ENCODE measurements at regions not wholly inside any gene's neighbourhood (a gene's known extent, or its start where the extent isn't known, plus 50 kb on each side); places are given as distances from the start of the nearest gene placed in this dataset.

DNA sequence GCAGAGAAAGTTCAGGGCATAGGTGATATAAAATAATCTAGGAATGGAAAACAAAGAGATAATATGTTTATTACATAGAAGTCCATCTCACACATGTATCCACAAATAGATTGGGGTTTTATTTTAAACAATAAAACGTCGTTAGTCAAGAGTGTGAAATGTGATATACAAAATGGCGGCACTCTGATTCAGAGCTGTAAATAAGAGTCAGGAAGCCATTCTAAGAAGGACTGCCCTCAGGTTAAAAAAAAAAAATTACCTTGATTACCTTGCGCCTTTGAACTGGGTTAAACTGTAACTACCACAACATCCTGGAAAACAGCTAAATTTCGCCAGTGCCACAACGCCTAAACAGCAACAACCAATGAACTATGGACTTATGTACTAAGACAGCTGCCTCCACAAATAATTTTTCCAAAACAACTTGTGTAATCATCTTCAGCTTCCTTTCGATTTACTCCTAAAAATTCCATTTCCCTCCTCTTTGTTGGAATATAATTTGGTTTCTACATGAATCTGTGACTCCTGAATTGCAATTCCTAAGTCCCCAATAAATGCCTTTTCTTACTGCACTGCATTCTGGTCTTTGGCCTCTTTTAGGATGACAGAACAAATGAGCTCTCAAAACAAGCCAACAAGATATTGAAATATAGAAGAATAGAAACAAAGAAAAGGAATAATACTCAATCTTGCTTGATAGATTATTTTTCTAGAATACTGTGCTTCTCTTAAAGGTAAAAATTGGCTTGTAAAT is 1019.5 kb upstream of the MAP3K7 start:
- DNase-seq (no peak), ATAC-seq (replicated peaks) (no peak)
- H3K36me3 Mint-ChIP-seq = no peaks in the 10 kb centered on the region
- H3K9me3 Mint-ChIP-seq = no peaks in the 10 kb centered on the region
- H3K27ac Mint-ChIP-seq = no peak overlapping the region
- no peak overlapping the region for H3K4me3 Mint-ChIP-seq
- no peaks in the 10 kb centered on the region for H3K27me3 Mint-ChIP-seq
- H3K4me1 Mint-ChIP-seq = no peaks in the 10 kb centered on the region

DNA sequence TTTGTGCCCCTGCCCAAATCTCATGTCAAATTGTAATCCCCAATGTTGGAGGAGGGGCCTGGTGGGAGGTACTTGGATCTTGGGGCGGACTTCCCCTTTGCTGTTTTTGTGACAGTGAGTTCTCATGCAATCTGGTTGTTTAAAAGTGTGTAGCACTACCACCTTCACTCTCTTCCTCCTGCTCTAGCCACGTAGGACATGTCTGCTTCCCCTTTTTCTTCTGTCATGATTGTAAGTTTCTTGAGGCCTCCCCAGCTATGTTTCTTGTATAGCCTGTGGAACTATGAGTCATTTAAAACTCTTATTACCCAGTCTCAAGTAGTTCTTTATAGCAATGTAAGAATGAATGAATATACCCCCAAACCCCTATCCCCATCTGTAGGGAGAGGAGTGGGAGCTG is 1013.7 kb upstream of the MAP3K7 start:
- H3K4me3 Mint-ChIP-seq = no peak overlapping the region
- DNase-seq (no peak), ATAC-seq (replicated peaks) (no peak)
- no peaks in the 10 kb centered on the region for H3K36me3 Mint-ChIP-seq
- H3K4me1 Mint-ChIP-seq = no peaks in the 10 kb centered on the region
- H3K27ac Mint-ChIP-seq = no peak overlapping the region
- H3K9me3 Mint-ChIP-seq = no peaks in the 10 kb centered on the region
- H3K27me3 Mint-ChIP-seq = no peaks in the 10 kb centered on the region

DNA sequence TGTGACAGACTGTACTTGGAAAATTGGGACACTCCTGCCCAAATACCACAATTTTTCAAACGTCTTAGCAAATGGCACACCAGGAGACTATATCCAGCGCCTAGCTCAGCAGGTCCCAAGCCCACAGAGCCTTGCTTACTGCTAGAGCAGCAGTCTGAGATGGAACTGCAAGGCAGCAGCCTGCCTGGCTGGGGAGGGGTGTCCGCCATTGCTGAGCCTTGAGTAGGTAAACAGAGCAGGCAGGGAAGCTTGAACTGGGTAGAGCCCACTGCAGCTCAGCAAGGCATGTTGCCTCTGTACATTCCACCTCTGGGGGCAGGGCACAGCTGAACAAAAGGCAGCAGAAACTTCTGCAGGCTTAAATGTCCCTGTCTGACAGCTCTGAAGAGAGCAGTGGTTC is 1003.3 kb upstream of the MAP3K7 start:
- Mint-ChIP-seq H3K4me1 (no peaks in the 10 kb centered on the region), H3K4me3 (no peak overlapping the region), H3K27ac (no peak overlapping the region), H3K27me3 (no peaks in the 10 kb centered on the region), H3K36me3 (no peaks in the 10 kb centered on the region), H3K9me3 (peaks cover 3 to 10% of the 10 kb centered on the region in 2 donors)
- DNase-seq (no peak), ATAC-seq (replicated peaks) (no peak)

GRCh38 chr6:91580635-91581034 is 993.8 kb upstream of the MAP3K7 start:
- Mint-ChIP-seq H3K4me3 (no peak overlapping the region), H3K36me3 (no peaks in the 10 kb centered on the region), H3K27me3 (no peaks in the 10 kb centered on the region), H3K9me3 (peaks cover 0 to 1% of the 10 kb centered on the region in 2 donors), H3K4me1 (no peaks in the 10 kb centered on the region), H3K27ac (no peak overlapping the region)
- ATAC-seq (replicated peaks) = no peak
- no peak for DNase-seq

GRCh38 chr6:91575032-91575431 is 988.2 kb upstream of the MAP3K7 start:
- no peaks in the 10 kb centered on the region for H3K9me3 Mint-ChIP-seq
- no peaks in the 10 kb centered on the region for H3K36me3 Mint-ChIP-seq
- H3K4me1 Mint-ChIP-seq = no peaks in the 10 kb centered on the region
- no peak for DNase-seq
- no peak for ATAC-seq (replicated peaks)
- no peak overlapping the region for H3K27ac Mint-ChIP-seq
- no peaks in the 10 kb centered on the region for H3K27me3 Mint-ChIP-seq
- no peak overlapping the region for H3K4me3 Mint-ChIP-seq

- Mint-ChIP-seq H3K36me3 (no peaks in the 10 kb centered on the region), H3K27ac (no peak overlapping the region), H3K9me3 (no peaks in the 10 kb centered on the region), H3K4me1 (no peaks in the 10 kb centered on the region), H3K27me3 (no peaks in the 10 kb centered on the region), H3K4me3 (no peak overlapping the region)
- DNase-seq (no peak), ATAC-seq (replicated peaks) (no peak)
Measured at GRCh38 chr6:91573826-91574416, 987.0 kb upstream of the MAP3K7 start.

- no peaks in the 10 kb centered on the region for H3K9me3 Mint-ChIP-seq
- no peak for DNase-seq
- H3K36me3 Mint-ChIP-seq = no peaks in the 10 kb centered on the region
- no peak overlapping the region for H3K4me3 Mint-ChIP-seq
- H3K4me1 Mint-ChIP-seq = no peaks in the 10 kb centered on the region
- H3K27me3 Mint-ChIP-seq = no peaks in the 10 kb centered on the region
- ATAC-seq (replicated peaks) = no peak
- no peak overlapping the region for H3K27ac Mint-ChIP-seq
Measured at GRCh38 chr6:91572878-91573277, 986.0 kb upstream of the MAP3K7 start.

DNA sequence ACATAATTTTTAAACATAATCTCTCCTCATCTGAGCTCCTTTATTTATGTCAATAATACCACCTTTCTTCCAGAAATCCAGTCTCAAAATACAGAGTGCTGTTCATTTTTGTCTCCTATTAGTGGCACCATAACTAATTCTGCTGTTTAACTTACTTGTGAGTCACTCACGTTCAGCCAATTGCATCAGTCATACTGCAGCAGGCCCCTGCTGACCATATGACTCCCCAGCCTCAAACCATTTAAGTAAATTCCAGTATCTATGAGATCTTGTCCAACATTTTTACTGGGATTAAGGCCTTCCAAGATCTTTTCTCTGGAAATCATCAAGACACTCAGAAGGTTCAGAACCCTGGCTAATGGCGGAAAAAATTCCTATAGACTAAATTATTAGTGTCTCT is 982.2 kb upstream of the MAP3K7 start:
- no peak for DNase-seq
- no peaks in the 10 kb centered on the region for H3K27me3 Mint-ChIP-seq
- no peak for ATAC-seq (replicated peaks)
- no peak overlapping the region for H3K27ac Mint-ChIP-seq
- no peaks in the 10 kb centered on the region for H3K36me3 Mint-ChIP-seq
- H3K4me3 Mint-ChIP-seq = no peak overlapping the region
- peaks cover 0 to 5% of the 10 kb centered on the region in 2 donors for H3K9me3 Mint-ChIP-seq
- no peaks in the 10 kb centered on the region for H3K4me1 Mint-ChIP-seq

DNA sequence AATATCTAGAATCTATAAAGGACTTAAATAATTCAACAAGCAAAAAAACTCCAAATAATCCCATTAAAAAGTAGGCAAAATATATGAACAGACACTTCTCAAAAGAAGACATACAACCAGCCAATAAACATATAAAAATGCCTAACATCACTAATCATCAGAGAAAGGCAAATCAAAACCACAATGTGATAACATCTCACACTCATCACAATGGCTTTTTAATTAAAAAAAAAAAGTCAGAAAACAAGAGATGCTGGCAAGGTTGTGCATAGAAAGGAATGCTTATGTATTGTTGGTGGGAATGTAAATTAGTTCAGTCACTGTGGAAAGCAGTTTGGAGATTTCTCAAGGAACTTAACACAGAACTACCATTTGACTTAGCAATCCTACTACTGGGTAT is 979.6 kb upstream of the MAP3K7 start:
- ATAC-seq (replicated peaks) (no peak), DNase-seq (no peak)
- H3K9me3 Mint-ChIP-seq = peaks cover 0 to 5% of the 10 kb centered on the region in 2 donors
- H3K36me3 Mint-ChIP-seq = no peaks in the 10 kb centered on the region
- no peak overlapping the region for H3K27ac Mint-ChIP-seq
- no peaks in the 10 kb centered on the region for H3K4me1 Mint-ChIP-seq
- no peaks in the 10 kb centered on the region for H3K27me3 Mint-ChIP-seq
- no peak overlapping the region for H3K4me3 Mint-ChIP-seq

DNA sequence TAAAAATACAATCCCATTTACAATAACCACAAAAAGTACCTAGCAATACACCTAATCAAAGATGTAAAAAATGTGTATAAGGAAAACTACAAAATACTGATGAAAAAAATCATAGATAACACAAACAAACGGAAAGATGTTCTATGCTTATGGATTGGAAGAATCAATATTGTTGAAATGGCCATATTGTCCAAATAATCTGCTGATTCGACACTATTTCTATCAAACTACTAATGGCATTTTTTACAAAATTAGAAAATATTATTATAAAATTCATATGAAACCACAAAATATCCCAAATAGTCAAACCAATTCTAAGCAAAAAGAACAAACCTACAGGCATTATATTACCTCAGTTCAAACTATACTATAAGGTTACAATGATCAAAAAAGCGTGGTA is 978.3 kb upstream of the MAP3K7 start:
- DNase-seq (no peak), ATAC-seq (replicated peaks) (no peak)
- no peaks in the 10 kb centered on the region for H3K27me3 Mint-ChIP-seq
- peaks cover 0 to 2% of the 10 kb centered on the region in 2 donors for H3K36me3 Mint-ChIP-seq
- H3K4me3 Mint-ChIP-seq = no peak overlapping the region
- peaks cover 5 to 11% of the 10 kb centered on the region in 2 donors for H3K9me3 Mint-ChIP-seq
- H3K4me1 Mint-ChIP-seq = no peaks in the 10 kb centered on the region
- no peak overlapping the region for H3K27ac Mint-ChIP-seq

- no peak for DNase-seq
Measured at GRCh38 chr6:91562955-91563354, 976.1 kb upstream of the MAP3K7 start.

DNA sequence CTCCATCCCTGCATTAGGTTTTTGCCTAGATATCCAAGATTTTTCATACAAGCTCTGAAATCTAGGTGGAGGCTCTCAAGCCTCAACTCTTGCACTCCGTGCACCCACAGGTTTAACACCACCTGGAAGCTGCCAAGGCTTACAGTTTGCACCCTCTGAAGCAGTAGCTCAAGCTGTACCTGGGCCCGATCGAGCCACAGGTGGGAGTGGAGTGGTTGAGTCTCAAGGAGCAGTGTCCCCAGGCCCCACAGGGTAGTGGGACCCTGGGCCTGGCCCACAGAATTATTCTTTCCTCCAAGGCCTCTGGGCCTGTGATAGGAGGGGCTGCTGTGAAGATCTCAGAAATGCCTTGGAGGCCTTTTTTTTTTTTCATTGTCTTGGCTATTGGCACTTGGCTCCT is 973.5 kb upstream of the MAP3K7 start:
- H3K4me1 Mint-ChIP-seq = no peaks in the 10 kb centered on the region
- no peak for ATAC-seq (replicated peaks)
- H3K27me3 Mint-ChIP-seq = no peaks in the 10 kb centered on the region
- no peak overlapping the region for H3K27ac Mint-ChIP-seq
- no peak overlapping the region for H3K4me3 Mint-ChIP-seq
- DNase-seq = no peak
- H3K9me3 Mint-ChIP-seq = peaks cover 8 to 26% of the 10 kb centered on the region in 2 donors
- peaks cover 0 to 2% of the 10 kb centered on the region in 2 donors for H3K36me3 Mint-ChIP-seq

More at GRCh38 chr6:91562955-91563354, 976.1 kb upstream of the MAP3K7 start:
- Mint-ChIP-seq H3K4me3 (no peak overlapping the region), H3K4me1 (no peaks in the 10 kb centered on the region), H3K36me3 (peaks cover 0 to 2% of the 10 kb centered on the region in 2 donors), H3K9me3 (peaks cover 8 to 21% of the 10 kb centered on the region in 2 donors), H3K27me3 (no peaks in the 10 kb centered on the region), H3K27ac (no peak overlapping the region)
- no peak for ATAC-seq (replicated peaks)

- Mint-ChIP-seq H3K9me3 (peaks cover 0 to 1% of the 10 kb centered on the region in 2 donors), H3K36me3 (no peaks in the 10 kb centered on the region), H3K4me1 (no peaks in the 10 kb centered on the region), H3K4me3 (no peak overlapping the region), H3K27me3 (no peaks in the 10 kb centered on the region), H3K27ac (no peak overlapping the region)
- no peak for ATAC-seq (replicated peaks)
- no peak for DNase-seq
Measured at GRCh38 chr6:91540902-91541301, 954.0 kb upstream of the MAP3K7 start.

GRCh38 chr6:91539456-91539855 is 952.6 kb upstream of the MAP3K7 start:
- H3K27ac Mint-ChIP-seq = no peak overlapping the region
- no peaks in the 10 kb centered on the region for H3K36me3 Mint-ChIP-seq
- no peak overlapping the region for H3K4me3 Mint-ChIP-seq
- no peaks in the 10 kb centered on the region for H3K27me3 Mint-ChIP-seq
- H3K9me3 Mint-ChIP-seq = peaks cover 0 to 1% of the 10 kb centered on the region in 2 donors
- H3K4me1 Mint-ChIP-seq = no peaks in the 10 kb centered on the region
- no peak for DNase-seq
- no peak for ATAC-seq (replicated peaks)

DNA sequence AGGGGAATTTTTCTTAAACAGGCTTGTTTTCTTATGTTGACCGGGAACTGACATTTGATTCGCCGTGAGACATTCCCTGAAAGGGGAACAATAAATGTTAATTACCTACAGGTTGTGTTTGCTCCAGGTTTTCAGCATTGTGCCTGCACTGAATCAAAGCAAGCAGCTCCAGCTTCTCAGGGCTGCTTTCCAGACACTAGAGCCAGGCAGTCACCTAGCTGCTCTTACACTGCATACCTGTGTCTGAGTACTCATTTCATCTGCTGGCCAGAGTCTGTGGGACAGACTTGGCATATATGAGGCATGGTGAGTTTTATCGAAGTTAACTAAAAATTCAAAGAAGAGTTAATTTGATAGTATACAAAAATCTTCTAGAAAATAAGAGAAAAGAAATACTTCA is 951.8 kb upstream of the MAP3K7 start:
- H3K27me3 Mint-ChIP-seq = no peaks in the 10 kb centered on the region
- peaks cover 0 to 1% of the 10 kb centered on the region in 2 donors for H3K9me3 Mint-ChIP-seq
- DNase-seq (no peak), ATAC-seq (replicated peaks) (no peak)
- H3K36me3 Mint-ChIP-seq = no peaks in the 10 kb centered on the region
- no peak overlapping the region for H3K27ac Mint-ChIP-seq
- H3K4me1 Mint-ChIP-seq = no peaks in the 10 kb centered on the region
- no peak overlapping the region for H3K4me3 Mint-ChIP-seq
